Kidney glomerular epithelial cell (primary cell): ENCODE measurements at regions not wholly inside any gene's neighbourhood (a gene's known extent, or its start where the extent isn't known, plus 50 kb on each side); places are given as distances from the start of the nearest gene placed in this dataset.
"Not testable (repeated sequence)": the region's sequence is repeated elsewhere in the genome, so short reads cannot be mapped to it uniquely, and the experiment has no call there.

ENCODE experiments used
- DNase-seq: peaks from one replicate; lab custom pipeline; 2025; lab: John Stamatoyannopoulos, UW

- DNase-seq: no peak
Measured at GRCh38 chr7:131681961-131682360, 125.5 kb upstream of the PODXL start.

GRCh38 chr7:131679071-131679470 lies 122.6 kb upstream of the PODXL start:
- not testable (repeated sequence) for DNase-seq

- DNase-seq: not testable (repeated sequence)
Measured at GRCh38 chr7:131676850-131677249, 120.4 kb upstream of the PODXL start.

GRCh38 chr7:131674131-131674530 lies 117.7 kb upstream of the PODXL start:
- DNase-seq: no peak

GRCh38 chr7:131673576-131673975 lies 117.1 kb upstream of the PODXL start:
- DNase-seq: no peak

- DNase-seq: no peak
Measured at GRCh38 chr7:131670406-131670805, 114.0 kb upstream of the PODXL start.

GRCh38 chr7:131667699-131668098 lies 111.3 kb upstream of the PODXL start:
- DNase-seq: no peak

GRCh38 chr7:131665021-131665420 lies 108.6 kb upstream of the PODXL start:
- no peak for DNase-seq

- no peak for DNase-seq
Measured at GRCh38 chr7:131664570-131664969, 108.1 kb upstream of the PODXL start.

- DNase-seq: not testable (repeated sequence)
Measured at GRCh38 chr7:131662301-131662873, 106.0 kb upstream of the PODXL start.

- DNase-seq: no peak
Measured at GRCh38 chr7:131657881-131658280, 101.5 kb upstream of the PODXL start.

- DNase-seq: no peak
Measured at GRCh38 chr7:131656980-131657723, 100.7 kb upstream of the PODXL start.

GRCh38 chr7:131655866-131656265 lies 99.4 kb upstream of the PODXL start:
- no peak for DNase-seq

GRCh38 chr7:131655447-131655846 lies 99.0 kb upstream of the PODXL start:
- DNase-seq: no peak

- DNase-seq: peak; percentile 39
Measured at GRCh38 chr7:131654668-131655326, 98.4 kb upstream of the PODXL start.

- no peak for DNase-seq
Measured at GRCh38 chr7:131654249-131654558, 97.8 kb upstream of the PODXL start.

GRCh38 chr7:131653418-131654248 lies 97.2 kb upstream of the PODXL start:
- no peak for DNase-seq

- DNase-seq: no peak
Measured at GRCh38 chr7:131652934-131653333, 96.5 kb upstream of the PODXL start.

- no peak for DNase-seq
Measured at GRCh38 chr7:131652194-131652593, 95.8 kb upstream of the PODXL start.

GRCh38 chr7:131649879-131650278 lies 93.5 kb upstream of the PODXL start:
- no peak for DNase-seq

- DNase-seq: no peak
Measured at GRCh38 chr7:131649003-131649541, 92.6 kb upstream of the PODXL start.

GRCh38 chr7:131648491-131648890 lies 92.1 kb upstream of the PODXL start:
- DNase-seq: no peak
